H1 (cell line): ENCODE measurements at regions not wholly inside any gene's neighbourhood (a gene's known extent, or its start where the extent isn't known, plus 50 kb on each side); places are given as distances from the start of the nearest gene placed in this dataset.

ENCODE experiments used
- CTCF ChIA-PET: fragments of 300-600 bp; sonication (Branson Sonifier 250); formaldehyde crosslinking; loops from one replicate; lab custom pipeline; 2021; ENCODE audit not compliant: partially characterized antibody; lab: Charles Lee
- POLR2A ChIA-PET: fragments of 300-600 bp; sonication (Branson Sonifier 250); formaldehyde crosslinking; loops from one replicate; lab custom pipeline; 2021; ENCODE audit warnings: inconsistent platforms; ENCODE audit not compliant: partially characterized antibody; lab: Charles Lee
- DNase-seq, 2 experiments: peaks; one replicate each; pipeline versions ENCODE4 v3.0.0 to v3.0.0-alpha.2; 2010 to 2022; ENCODE audit warnings: low spot score in 2 of 2, low read depth in 1 of 2, mixed read lengths in 1 of 2
- FAIRE-seq: peaks from 2 replicates; lab custom pipeline; 2011; peaks lifted over from hg19 to GRCh38; lab: Jason Lieb, UNC
- H2AFZ ChIP-seq: 2 replicates; pipeline ENCODE4 v1.8.1; 2012; ENCODE audit warnings: low read length, inconsistent platforms
- H2AK5ac ChIP-seq: 2 replicates; pipeline ENCODE4 v1.6.1; 2013; ENCODE audit warnings: low read depth, low read length
- H2BK120ac ChIP-seq: replicated peaks from 2 replicates; pipeline ENCODE3; 2013; ENCODE audit warnings: low read depth, low read length, inconsistent platforms
- H2BK12ac ChIP-seq: 2 replicates; pipeline ENCODE4 v1.6.1; 2013; ENCODE audit warnings: low read depth, low read length
- H2BK15ac ChIP-seq: 2 replicates; pipeline ENCODE4 v1.6.1; 2013; ENCODE audit warnings: low read length
- H2BK20ac ChIP-seq: 2 replicates; pipeline ENCODE4 v1.6.1; 2013; ENCODE audit warnings: low read length
- H2BK5ac ChIP-seq: 2 replicates; pipeline ENCODE4 v1.6.1; 2013; ENCODE audit warnings: low read depth, low read length
- H3K14ac ChIP-seq: 2 replicates; pipeline ENCODE4 v1.6.1; 2013; ENCODE audit warnings: inconsistent platforms; ENCODE audit not compliant: insufficient read length
- H3K18ac ChIP-seq: 2 replicates; pipeline ENCODE4 v1.6.1; 2013; ENCODE audit warnings: low read length; ENCODE audit errors: extremely low read depth
- H3K23ac ChIP-seq: 2 replicates; pipeline ENCODE4 v1.6.1; 2013; ENCODE audit warnings: inconsistent platforms; ENCODE audit not compliant: insufficient read length
- H3K23me2 ChIP-seq: 2 replicates; pipeline ENCODE4 v1.6.1; 2013; ENCODE audit warnings: low read depth, low read length
- H3K27ac ChIP-seq: 2 replicates; pipeline ENCODE4 v1.6.1; 2011; ENCODE audit warnings: low read depth, low read length, inconsistent platforms
- H3K27me3 ChIP-seq, 4 experiments: replicated peaks in 1 of 4; 1 replicate in 1 of 4; 2 replicates in 3 of 4; pipeline versions ENCODE4 v1.6.1 to v1.8.1; 2011 to 2013; ENCODE audit warnings: low read length in 3 of 4, mild to moderate bottlenecking in 3 of 4, inconsistent platforms in 2 of 4, mixed read lengths in 2 of 4, moderate library complexity in 1 of 4; ENCODE audit not compliant: control insufficient read depth in 3 of 4, insufficient read depth in 3 of 4; ENCODE audit errors: extremely low read depth in 1 of 4
- H3K36me3 ChIP-seq, 4 experiments: 2 replicates each; pipeline versions ENCODE4 v1.6.1 to v1.8.1; 2011 to 2013; ENCODE audit warnings: mild to moderate bottlenecking in 4 of 4, low read length in 3 of 4, moderate library complexity in 2 of 4, control low read depth in 1 of 4, inconsistent platforms in 1 of 4; ENCODE audit not compliant: insufficient read depth in 4 of 4, control insufficient read depth in 2 of 4
- H3K4ac ChIP-seq: replicated peaks from 2 replicates; pipeline ENCODE3; 2013; ENCODE audit warnings: low read length, low read depth, mixed read lengths, inconsistent platforms; ENCODE audit not compliant: insufficient read length
- H3K4me1 ChIP-seq, 4 experiments: replicated peaks in 1 of 4; 1 replicate in 1 of 4; 2 replicates in 3 of 4; pipeline versions ENCODE4 v1.6.1 to v1.8.1; 2011 to 2013; ENCODE audit warnings: low read length in 3 of 4, inconsistent platforms in 2 of 4, mixed read lengths in 1 of 4; ENCODE audit not compliant: insufficient read depth in 4 of 4, control insufficient read depth in 3 of 4
- H3K4me2 ChIP-seq, 2 experiments: 2 replicates each; pipeline versions ENCODE4 v1.6.1 to v1.8.1; 2011 to 2013; ENCODE audit warnings: low read depth in 2 of 2, low read length in 2 of 2, control low read depth in 1 of 2, inconsistent platforms in 1 of 2, mild to moderate bottlenecking in 1 of 2; ENCODE audit not compliant: insufficient read depth in 1 of 2
- H3K4me3 ChIP-seq, 4 experiments: fragments of 200-600, 300-600 bp in 1 of 4; sonication (generic), shearing (Covaris generic), sonication (Bioruptor Twin) in 1 of 4; 2 replicates each; pipeline versions ENCODE4 v1.5.1 to v1.8.1; 2011 to 2016; ENCODE audit warnings: low read length in 4 of 4, low read depth in 3 of 4, control low read depth in 2 of 4, inconsistent platforms in 2 of 4, mild to moderate bottlenecking in 2 of 4, mixed read lengths in 1 of 4, moderate library complexity in 1 of 4; ENCODE audit not compliant: insufficient read depth in 2 of 4; ENCODE audit errors: extremely low read depth in 1 of 4
- H3K56ac ChIP-seq: replicated peaks from 2 replicates; pipeline ENCODE3; 2013; ENCODE audit warnings: low read depth, mild to moderate bottlenecking, mixed read lengths, low read length, inconsistent platforms; ENCODE audit not compliant: insufficient read length
- H3K79me1 ChIP-seq: 2 replicates; pipeline ENCODE4 v1.6.1; 2013; ENCODE audit warnings: low read depth, low read length, control low read depth
- H3K79me2 ChIP-seq, 2 experiments: 2 replicates each; pipeline versions ENCODE4 v1.6.1 to v1.8.1; 2012 to 2013; ENCODE audit warnings: low read length in 2 of 2, mild to moderate bottlenecking in 2 of 2, inconsistent platforms in 1 of 2; ENCODE audit not compliant: insufficient read depth in 2 of 2, control insufficient read depth in 1 of 2
- H3K9ac ChIP-seq, 4 experiments: replicated peaks in 1 of 4; 1 replicate in 1 of 4; 2 replicates in 3 of 4; pipeline versions ENCODE4 v1.6.1 to v1.8.1; 2011 to 2013; ENCODE audit warnings: low read depth in 3 of 4, low read length in 3 of 4, control low read depth in 2 of 4, mild to moderate bottlenecking in 2 of 4, moderate library complexity in 2 of 4, inconsistent platforms in 1 of 4; ENCODE audit errors: extremely low read depth in 1 of 4
- H3K9me3 ChIP-seq, 2 experiments: 2 replicates each; pipeline versions ENCODE4 v1.6.1 to v1.8.1; 2012 to 2013; ENCODE audit warnings: mild to moderate bottlenecking in 2 of 2, moderate library complexity in 2 of 2, control low read depth in 1 of 2, inconsistent platforms in 1 of 2, low read depth in 1 of 2, low read length in 1 of 2, mixed read lengths in 1 of 2; ENCODE audit not compliant: insufficient read depth in 2 of 2
- H4K20me1 ChIP-seq, 2 experiments: replicated peaks in 1 of 2; 2 replicates each; pipeline versions ENCODE3 to v1.8.1; 2011 to 2013; ENCODE audit warnings: inconsistent platforms in 2 of 2, low read length in 2 of 2, mild to moderate bottlenecking in 1 of 2; ENCODE audit not compliant: insufficient read depth in 2 of 2, control insufficient read depth in 1 of 2
- H4K5ac ChIP-seq: 2 replicates; pipeline ENCODE4 v1.6.1; 2013; ENCODE audit warnings: low read length, low read depth, mixed read lengths, inconsistent platforms; ENCODE audit not compliant: insufficient read length
- H4K8ac ChIP-seq: 2 replicates; pipeline ENCODE4 v1.8.0; 2013; ENCODE audit warnings: mild to moderate bottlenecking, moderate library complexity, low read length, inconsistent platforms; ENCODE audit not compliant: insufficient read depth; ENCODE audit errors: extremely low read depth
- H4K91ac ChIP-seq: replicated peaks from 2 replicates; pipeline ENCODE3; 2013; ENCODE audit warnings: low read length, mixed read lengths, inconsistent platforms; ENCODE audit not compliant: insufficient read length
- ATF3 ChIP-seq: IDR thresholded peaks from 2 replicates; pipeline ENCODE4 v1.6.1; 2011; ENCODE audit warnings: low read depth, mild to moderate bottlenecking, low read length; ENCODE audit not compliant: insufficient read depth
- GTF2F1 ChIP-seq: IDR thresholded peaks from 2 replicates; pipeline ENCODE4 v1.6.1; 2012; ENCODE audit warnings: low read depth, low read length, improper control_type of control experiment, borderline replicate concordance
- JUN ChIP-seq: IDR thresholded peaks from 2 replicates; pipeline ENCODE4 v1.6.1; 2011; ENCODE audit warnings: low read depth, mild to moderate bottlenecking, improper control_type of control experiment, low read length
- NRF1 ChIP-seq: IDR thresholded peaks from 2 replicates; pipeline ENCODE4 v1.6.1; 2011; ENCODE audit warnings: mild to moderate bottlenecking, low read depth, low read length, improper control_type of control experiment
- PHF8 ChIP-seq: fragments of 200-600 bp; sonication (generic); conservative IDR thresholded peaks from 2 replicates; pipeline ENCODE4 v1.7.1; 2012; ENCODE audit warnings: low read depth, mild to moderate bottlenecking, inconsistent platforms, low read length, moderate library complexity
- RNF2 ChIP-seq: fragments of 200-900, 300-1000 bp; sonication (generic); IDR thresholded peaks from 2 replicates; pipeline ENCODE4 v1.7.1; 2016; ENCODE audit warnings: borderline replicate concordance, low read depth, mild to moderate bottlenecking, antibody characterized with exemption, low read length; ENCODE audit not compliant: poor library complexity, severe bottlenecking; ENCODE audit errors: missing control alignments
- SIN3A ChIP-seq, 2 experiments: IDR thresholded peaks in 1 of 2; conservative IDR thresholded peaks in 1 of 2; 2 replicates each; pipeline ENCODE4 v1.6.1; 2011 to 2012; ENCODE audit warnings: low read length in 2 of 2, improper control_type of control experiment in 1 of 2, low read depth in 1 of 2, mild to moderate bottlenecking in 1 of 2
- SIRT6 ChIP-seq: IDR thresholded peaks from one replicate; pipeline ENCODE4 v1.7.1; 2012; ENCODE audit warnings: low read length, inconsistent platforms
- SP1 ChIP-seq: IDR thresholded peaks from 2 replicates; pipeline ENCODE4 v1.6.1; 2011; ENCODE audit warnings: low read depth, low read length
- SP2 ChIP-seq: IDR thresholded peaks from 2 replicates; pipeline ENCODE4 v1.6.1; 2012; ENCODE audit warnings: mild to moderate bottlenecking, low read length, inconsistent platforms
- SRF ChIP-seq: IDR thresholded peaks from 2 replicates; pipeline ENCODE4 v1.6.1; 2011; ENCODE audit warnings: mild to moderate bottlenecking, low read depth, low read length, moderate library complexity
- TAF7 ChIP-seq: optimal IDR thresholded peaks from 2 replicates; pipeline ENCODE3; 2011; ENCODE audit warnings: low read depth, mild to moderate bottlenecking, inconsistent platforms, low read length, moderate library complexity, borderline replicate concordance
- WGBS, 2 experiments: shearing (Covaris generic) in 1 of 2; methylation state at CpG; one replicate each; pipeline versions ENCODE4 v1.1.6 to v1.1.7; 2013 to 2015; ENCODE audit warnings: low lambda C conversion rate in 2 of 2, mixed read lengths in 2 of 2, inconsistent platforms in 1 of 2, low coverage in 1 of 2, missing lambda C conversion rate in 1 of 2; ENCODE audit not compliant: insufficient replicate concordance in 2 of 2, insufficient coverage in 1 of 2, insufficient read length in 1 of 2; ENCODE audit errors: extremely low coverage in 1 of 2, missing lambda C conversion rate in 1 of 2; 5-methylcytosine and 5-hydroxymethylcytosine counted together

DNA sequence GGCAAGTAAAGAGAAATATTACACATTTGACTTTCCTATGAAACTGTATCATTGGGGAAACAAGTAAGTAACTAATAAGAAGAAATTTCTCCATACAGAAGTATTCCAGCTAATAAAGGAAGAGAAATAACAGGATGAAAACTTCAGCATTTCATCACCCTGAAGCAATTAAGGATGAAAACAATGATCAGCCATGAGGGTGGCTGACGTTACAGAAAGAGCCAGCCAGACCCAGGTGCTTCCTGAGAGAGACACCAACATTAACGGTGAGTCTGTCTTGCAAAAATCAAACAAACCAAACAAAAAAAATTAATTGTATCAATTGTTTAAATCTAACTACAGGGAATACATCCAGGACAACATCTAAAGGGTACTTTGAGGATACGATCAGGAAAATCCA lies 190.0 kb downstream of the ARRDC4 start:
- H3K14ac ChIP-seq = no peak overlapping the region
- H3K18ac ChIP-seq = no peak overlapping the region; the same call in 1 of the 2 replicates
- peak overlapping the region; percentile 46; the same call in 1 of the 2 replicates for H2AFZ ChIP-seq
- no peak overlapping the region for H4K91ac ChIP-seq
- WGBS, 2 experiments = 74% methylated on average over 3 of the region's 3 CpGs; no CpG with 5 or more reads in 1 of the 2 experiments
- no peaks in the 10 kb centered on the region for H3K36me3 ChIP-seq
- CTCF ChIA-PET = interaction anchor here (0.8 kb wide), 1 partner anchor 142 kb away, joined by 3 read pairs; no protein-coding TSS in a partner anchor
- no peak overlapping the region for H2AK5ac ChIP-seq
- H2BK20ac ChIP-seq = no peak overlapping the region
- H2BK15ac ChIP-seq = no peak overlapping the region
- H2BK12ac ChIP-seq = no peak overlapping the region
- H3K9me3 ChIP-seq = no peaks in the 10 kb centered on the region
- H3K23ac ChIP-seq = no peak overlapping the region
- H3K79me1 ChIP-seq = no peaks in the 10 kb centered on the region
- H2BK5ac ChIP-seq = no peak overlapping the region
- H4K5ac ChIP-seq = no peak overlapping the region
- no peaks in the 10 kb centered on the region for H4K20me1 ChIP-seq
- H3K9ac ChIP-seq = no peak overlapping the region
- no peaks in the 10 kb centered on the region for H3K79me2 ChIP-seq
- peaks cover 0 to 3% (median 0%) of the 10 kb centered on the region in 4 experiments; a peak in 1 of 7 replicates for H3K4me1 ChIP-seq
- H3K27me3 ChIP-seq = no peaks in the 10 kb centered on the region; a peak in 1 of 7 replicates
- H3K56ac ChIP-seq = no peak overlapping the region
- no peak overlapping the region for H3K27ac ChIP-seq
- H3K4me2 ChIP-seq = no peak overlapping the region
- H4K8ac ChIP-seq = no peak overlapping the region
- DNase-seq (no peak), FAIRE-seq (no peak)
- no peak overlapping the region for H3K4me3 ChIP-seq
- H3K23me2 ChIP-seq = no peaks in the 10 kb centered on the region
- POLR2A ChIA-PET = interaction anchor here (0.8 kb wide), 1 partner anchor 171 kb away, joined by 3 read pairs; no protein-coding TSS in a partner anchor
- H3K4ac ChIP-seq = no peak overlapping the region
- H2BK120ac ChIP-seq = no peak overlapping the region
- TF ChIP-seq SIRT6 (no peak), SP2 (no peak), SRF (no peak), NRF1 (no peak), RNF2 (no peak), JUN (no peak), SP1 (no peak), GTF2F1 (no peak), ATF3 (no peak), TAF7 (no peak), PHF8 (no peak), SIN3A (conservative IDR thresholded peaks at IDR 0.05 in 1 of 2, IDR thresholded peaks at IDR 0.05 in 1 of 2; ENCODE audit: low read depth in 1 of 2, low read length in 2 of 2) (no peak)
